Body of pancreas (tissue), 4 donors: ENCODE measurements at regions not wholly inside any gene's neighbourhood (a gene's known extent, or its start where the extent isn't known, plus 50 kb on each side); places are given as distances from the start of the nearest gene placed in this dataset.

Experiments used
- POLR2A ChIP-seq, 3 donors: fragments of 450-650 bp; IDR thresholded peaks; one replicate each; pipeline ENCODE4 v1.6.1; 2016; ENCODE audit warnings: antibody characterized with exemption in 3 of 3, mild to moderate bottlenecking in 2 of 3
- TF ChIP-seq, protein P1 (sequence below), 7 experiments: fragments of 450-650 bp in 4 of 7; fragments of 200-600 bp in 3 of 7; sonication (generic) in 3 of 7; IDR thresholded peaks; one replicate each; pipeline ENCODE4 v1.5.1; 2016 to 2019; ENCODE audit warnings: antibody characterized with exemption in 7 of 7

DNA sequence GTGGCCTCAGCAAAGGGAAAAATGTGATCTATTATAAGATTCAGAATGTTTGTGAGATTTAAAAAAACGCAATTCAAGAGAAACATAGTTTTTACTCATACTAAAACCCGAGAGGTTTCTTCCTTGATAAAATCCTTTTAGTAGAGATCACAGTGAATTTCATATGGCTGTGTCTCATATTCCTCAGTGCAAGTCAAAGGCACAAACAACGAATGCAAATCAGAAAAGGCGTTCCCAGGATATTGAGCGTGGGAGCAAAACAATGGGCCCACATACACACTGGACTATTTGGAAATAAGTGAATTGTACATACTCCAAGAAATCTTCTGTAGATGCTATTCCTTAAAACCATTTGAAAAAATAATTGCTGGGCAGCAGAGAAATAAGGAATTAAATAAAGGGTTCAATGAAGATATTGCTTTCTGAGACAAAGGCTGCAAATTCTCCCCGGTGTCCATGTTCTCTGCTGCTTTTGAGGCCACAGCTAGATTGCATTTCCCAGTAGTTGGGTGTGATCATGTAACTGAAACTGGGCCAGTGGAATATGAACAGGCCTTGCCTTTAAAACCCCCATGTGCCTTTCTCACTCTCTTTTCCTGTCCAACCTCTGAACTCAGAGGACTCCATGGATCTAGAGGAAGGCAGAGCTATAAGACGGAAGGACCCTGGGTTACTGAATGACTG, 144.6 kb upstream of the TBL1XR1 start:
- TF ChIP-seq, protein P1, sequence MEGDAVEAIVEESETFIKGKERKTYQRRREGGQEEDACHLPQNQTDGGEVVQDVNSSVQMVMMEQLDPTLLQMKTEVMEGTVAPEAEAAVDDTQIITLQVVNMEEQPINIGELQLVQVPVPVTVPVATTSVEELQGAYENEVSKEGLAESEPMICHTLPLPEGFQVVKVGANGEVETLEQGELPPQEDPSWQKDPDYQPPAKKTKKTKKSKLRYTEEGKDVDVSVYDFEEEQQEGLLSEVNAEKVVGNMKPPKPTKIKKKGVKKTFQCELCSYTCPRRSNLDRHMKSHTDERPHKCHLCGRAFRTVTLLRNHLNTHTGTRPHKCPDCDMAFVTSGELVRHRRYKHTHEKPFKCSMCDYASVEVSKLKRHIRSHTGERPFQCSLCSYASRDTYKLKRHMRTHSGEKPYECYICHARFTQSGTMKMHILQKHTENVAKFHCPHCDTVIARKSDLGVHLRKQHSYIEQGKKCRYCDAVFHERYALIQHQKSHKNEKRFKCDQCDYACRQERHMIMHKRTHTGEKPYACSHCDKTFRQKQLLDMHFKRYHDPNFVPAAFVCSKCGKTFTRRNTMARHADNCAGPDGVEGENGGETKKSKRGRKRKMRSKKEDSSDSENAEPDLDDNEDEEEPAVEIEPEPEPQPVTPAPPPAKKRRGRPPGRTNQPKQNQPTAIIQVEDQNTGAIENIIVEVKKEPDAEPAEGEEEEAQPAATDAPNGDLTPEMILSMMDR (IDR thresholded peaks at IDR 0.05): no peak
- TF ChIP-seq POLR2A (IDR thresholded peaks at IDR 0.05): no peak
